HG03108 (cell line): ENCODE measurements at regions not wholly inside any gene's neighbourhood (a gene's known extent, or its start where the extent isn't known, plus 50 kb on each side); places are given as distances from the start of the nearest gene placed in this dataset.
A peak's percentile ranks its signal among the peaks of the same experiment; 100 is the strongest.
"Not testable (repeated sequence)": the region's sequence is repeated elsewhere in the genome, so short reads cannot be mapped to it uniquely, and the experiment has no call there.

Source experiments
- ATAC-seq: cut with Tn5 transposase; IDR thresholded peaks from one replicate; pipeline ENCODE4 v1.9.1; 2021; ENCODE audit warnings: moderate library complexity; ENCODE audit not compliant: unreplicated experiment

- no peak for ATAC-seq
Observed at GRCh38 chr14:44873536-44873935, 88.2 kb downstream of the KLHL28 start.

- no peak for ATAC-seq
Observed at GRCh38 chr14:44866770-44867169, 95.0 kb downstream of the KLHL28 start.

GRCh38 chr14:44866322-44866721 lies 95.4 kb downstream of the KLHL28 start:
- ATAC-seq = no peak

GRCh38 chr14:44863271-44863670 lies 98.5 kb downstream of the KLHL28 start:
- ATAC-seq = no peak

GRCh38 chr14:44854114-44854513 lies 107.6 kb downstream of the KLHL28 start:
- no peak for ATAC-seq

GRCh38 chr14:44847526-44848309 lies 114.0 kb downstream of the KLHL28 start:
- no peak for ATAC-seq

GRCh38 chr14:44846232-44846824 lies 115.4 kb downstream of the KLHL28 start:
- peak; percentile 66 for ATAC-seq

GRCh38 chr14:44835928-44836327 lies 125.8 kb downstream of the KLHL28 start:
- not testable (repeated sequence) for ATAC-seq

- ATAC-seq = no peak
Observed at GRCh38 chr14:44833376-44834060, 128.2 kb downstream of the KLHL28 start.

GRCh38 chr14:44830371-44830770 lies 131.4 kb downstream of the KLHL28 start:
- no peak for ATAC-seq

GRCh38 chr14:44829021-44829420 lies 132.7 kb downstream of the KLHL28 start:
- ATAC-seq = no peak

- ATAC-seq = no peak
Observed at GRCh38 chr14:44828023-44828422, 133.7 kb downstream of the KLHL28 start.

- ATAC-seq = no peak
Observed at GRCh38 chr14:44820230-44820964, 141.3 kb downstream of the KLHL28 start.

GRCh38 chr14:44814196-44814595 lies 147.6 kb downstream of the KLHL28 start:
- ATAC-seq = no peak

GRCh38 chr14:44812672-44813071 lies 149.1 kb downstream of the KLHL28 start:
- ATAC-seq = no peak

- no peak for ATAC-seq
Observed at GRCh38 chr14:44804391-44804790, 157.4 kb downstream of the KLHL28 start.

- peak; percentile 63 for ATAC-seq
Observed at GRCh38 chr14:44803239-44803905, 158.4 kb downstream of the KLHL28 start.

GRCh38 chr14:44798386-44799242 lies 163.1 kb downstream of the KLHL28 start:
- no peak for ATAC-seq

GRCh38 chr14:44795725-44796124 lies 166.0 kb downstream of the KLHL28 start:
- no peak for ATAC-seq

- no peak for ATAC-seq
Observed at GRCh38 chr14:44791730-44792129, 170.0 kb downstream of the KLHL28 start.
